GM19035 (cell line): ENCODE measurements at regions not wholly inside any gene's neighbourhood (a gene's known extent, or its start where the extent isn't known, plus 50 kb on each side); places are given as distances from the start of the nearest gene placed in this dataset.

Source experiments
- ATAC-seq: cut with Tn5 transposase; IDR thresholded peaks from one replicate; pipeline ENCODE4 v1.9.1; 2021; ENCODE audit not compliant: unreplicated experiment

- no peak for ATAC-seq
These were observed 63.5 kb upstream of the ASCC3 start for GRCh38 chr6:100944644-100945043.

- no peak for ATAC-seq
These were observed 65.0 kb upstream of the ASCC3 start for GRCh38 chr6:100946021-100946540.

GRCh38 chr6:100946711-100947110 lies 65.6 kb upstream of the ASCC3 start:
- no peak for ATAC-seq

GRCh38 chr6:100948381-100949133 lies 67.4 kb upstream of the ASCC3 start:
- no peak for ATAC-seq

- ATAC-seq: no peak
These were observed 70.9 kb upstream of the ASCC3 start for GRCh38 chr6:100952006-100952405.

GRCh38 chr6:100959280-100959679 lies 78.2 kb upstream of the ASCC3 start:
- no peak for ATAC-seq

GRCh38 chr6:100962466-100962865 lies 81.3 kb upstream of the ASCC3 start:
- no peak for ATAC-seq

GRCh38 chr6:100965067-100965466 lies 83.9 kb upstream of the ASCC3 start:
- no peak for ATAC-seq

GRCh38 chr6:100968949-100969348 lies 87.8 kb upstream of the ASCC3 start:
- no peak for ATAC-seq

GRCh38 chr6:100979267-100979666 lies 98.1 kb upstream of the ASCC3 start:
- ATAC-seq: no peak

- ATAC-seq: no peak
These were observed 99.8 kb upstream of the ASCC3 start for GRCh38 chr6:100980949-100981348.

GRCh38 chr6:100986921-100987320 lies 105.8 kb upstream of the ASCC3 start:
- no peak for ATAC-seq

GRCh38 chr6:100987556-100987955 lies 106.4 kb upstream of the ASCC3 start:
- ATAC-seq: no peak

GRCh38 chr6:100988391-100988984 lies 107.4 kb upstream of the ASCC3 start:
- no peak for ATAC-seq

- ATAC-seq: no peak
These were observed 108.9 kb upstream of the ASCC3 start for GRCh38 chr6:100990070-100990469.

- no peak for ATAC-seq
These were observed 115.3 kb upstream of the ASCC3 start for GRCh38 chr6:100996409-100996808.

GRCh38 chr6:100998111-100998510 lies 117.0 kb upstream of the ASCC3 start:
- ATAC-seq: no peak

GRCh38 chr6:100999034-100999597 lies 118.0 kb upstream of the ASCC3 start:
- ATAC-seq: no peak

GRCh38 chr6:101000341-101000740 lies 119.2 kb upstream of the ASCC3 start:
- ATAC-seq: no peak

GRCh38 chr6:101001012-101001411 lies 119.9 kb upstream of the ASCC3 start:
- ATAC-seq: no peak

- no peak for ATAC-seq
These were observed 120.5 kb upstream of the ASCC3 start for GRCh38 chr6:101001607-101002006.

GRCh38 chr6:101003075-101003474 lies 121.9 kb upstream of the ASCC3 start:
- no peak for ATAC-seq
